Spinal cord (tissue), 9 donors: ENCODE measurements at regions not wholly inside any gene's neighbourhood (a gene's known extent, or its start where the extent isn't known, plus 50 kb on each side); places are given as distances from the start of the nearest gene placed in this dataset.
"Not testable (repeated sequence)": the region's sequence is repeated elsewhere in the genome, so short reads cannot be mapped to it uniquely, and the experiment has no call there.

Source experiments
- DNase-seq, 6 donors: peaks; one replicate each; pipeline versions ENCODE4 v3.0.0 to v3.0.0-alpha.2; 2013 to 2015; ENCODE audit warnings: low spot score in 6 of 6, low read depth in 4 of 6
- H3K27ac ChIP-seq: one replicate; pipeline ENCODE4 v1.5.1; 2013; ENCODE audit warnings: low read depth, low read length, control low read depth
- H3K27me3 ChIP-seq: one replicate; pipeline ENCODE4 v1.6.1; 2013; ENCODE audit warnings: low read length; ENCODE audit not compliant: control insufficient read depth, insufficient read depth
- H3K36me3 ChIP-seq: one replicate; pipeline ENCODE4 v1.6.1; 2013; ENCODE audit warnings: low read length; ENCODE audit not compliant: control insufficient read depth, insufficient read depth
- H3K4me1 ChIP-seq: one replicate; pipeline ENCODE4 v1.6.1; 2013; ENCODE audit warnings: low read length; ENCODE audit not compliant: control insufficient read depth, insufficient read depth
- H3K4me3 ChIP-seq: one replicate; pipeline ENCODE4 v1.5.1; 2013; ENCODE audit warnings: low read depth, low read length, control low read depth
- H3K9me3 ChIP-seq: one replicate; pipeline ENCODE4 v1.6.1; 2013; ENCODE audit warnings: low read length; ENCODE audit not compliant: control insufficient read depth, insufficient read depth
- WGBS: methylation state at CpG from one replicate; pipeline ENCODE4 v1.1.5; 2013; ENCODE audit warnings: missing lambda C conversion rate; ENCODE audit not compliant: insufficient coverage; 5-methylcytosine and 5-hydroxymethylcytosine counted together
- donor health status: healthy.

DNA sequence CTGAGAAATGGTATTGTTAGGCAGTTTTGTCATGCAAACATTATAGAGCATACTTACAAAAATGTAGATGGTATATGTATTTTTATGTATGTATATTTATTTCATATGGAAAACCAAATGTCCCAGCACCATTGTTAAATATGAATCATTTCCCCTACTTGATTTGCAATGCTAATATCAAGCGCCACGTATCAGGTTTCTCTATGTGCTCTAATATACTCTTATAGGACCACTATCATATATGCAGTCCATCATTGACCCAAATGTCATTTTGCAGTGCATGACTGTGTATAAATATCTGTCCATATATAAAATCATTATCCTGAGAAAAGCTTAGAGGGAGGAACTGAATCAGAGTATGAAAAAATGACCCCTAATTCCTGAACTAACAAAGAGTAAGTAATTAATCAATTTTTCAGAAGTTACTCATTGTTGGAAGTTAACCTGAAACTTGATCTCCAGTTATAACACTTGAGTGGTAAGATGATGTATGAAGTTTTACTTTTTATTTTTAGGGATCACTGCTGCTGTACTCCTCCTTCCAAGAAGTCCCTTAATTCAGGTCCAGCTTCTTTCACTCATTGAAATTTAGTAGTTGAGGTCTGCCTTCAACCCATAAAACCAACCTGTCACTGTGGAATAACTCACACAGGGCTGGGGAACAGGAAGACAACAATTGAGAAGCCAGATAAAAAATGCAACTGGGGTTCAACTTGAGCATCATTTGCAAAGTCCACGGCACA is 134.8 kb upstream of the LDB2 start:
- no peaks in the 10 kb centered on the region for H3K36me3 ChIP-seq
- H3K4me3 ChIP-seq = no peak overlapping the region
- no peak overlapping the region for H3K27ac ChIP-seq
- H3K9me3 ChIP-seq = no peaks in the 10 kb centered on the region
- no peaks in the 10 kb centered on the region for H3K27me3 ChIP-seq
- WGBS = 54% methylated on average over 1 of the region's 3 CpGs
- no peak for DNase-seq
- H3K4me1 ChIP-seq = no peaks in the 10 kb centered on the region

DNA sequence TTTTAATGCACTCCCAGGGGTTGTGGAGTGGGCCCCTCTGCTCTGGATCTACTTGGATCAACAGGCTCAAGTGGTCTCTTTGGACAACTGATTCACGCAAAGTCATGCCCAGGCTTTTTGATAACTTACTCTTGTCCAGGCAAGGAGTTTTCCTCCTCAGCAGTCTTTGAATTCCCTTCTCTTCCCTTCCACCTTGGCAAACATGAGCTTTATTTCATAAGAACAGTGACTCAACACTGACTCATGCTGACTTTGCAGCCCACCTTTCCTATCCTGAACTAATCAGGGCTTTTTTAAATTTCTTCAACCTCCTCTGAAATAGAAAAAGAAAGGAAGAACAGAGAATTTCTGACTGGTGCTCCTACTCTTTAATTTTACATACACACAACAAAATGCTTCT is 132.1 kb upstream of the LDB2 start:
- H3K27me3 ChIP-seq = no peaks in the 10 kb centered on the region
- DNase-seq = no peak
- H3K36me3 ChIP-seq = no peaks in the 10 kb centered on the region
- H3K9me3 ChIP-seq = no peaks in the 10 kb centered on the region
- H3K4me3 ChIP-seq = no peak overlapping the region
- 100% methylated on average over 1 of the region's 1 CpG for WGBS
- H3K4me1 ChIP-seq = no peaks in the 10 kb centered on the region
- no peak overlapping the region for H3K27ac ChIP-seq

DNA sequence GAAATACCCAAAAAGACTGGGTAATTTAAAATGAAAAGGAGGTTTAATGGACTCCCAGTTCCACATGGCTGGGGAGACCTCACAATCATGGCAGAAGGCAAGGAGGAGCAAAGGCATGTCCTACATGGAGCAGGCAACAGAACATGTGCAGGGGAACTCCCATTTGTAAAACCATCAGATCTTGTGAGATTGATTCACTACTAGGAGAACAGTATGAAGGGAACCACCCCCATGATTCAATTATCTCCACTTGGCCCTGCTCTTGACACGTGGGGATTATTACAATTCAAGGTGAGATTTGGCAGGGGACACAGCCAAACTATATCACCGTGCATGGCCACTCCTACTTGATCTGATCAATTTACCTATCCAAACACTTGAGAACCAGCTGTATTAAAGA is 131.5 kb upstream of the LDB2 start:
- no CpG with 5 or more reads among the region's 2 CpGs for WGBS
- no peak for DNase-seq
- Histone ChIP-seq H3K4me3 (no peak overlapping the region), H3K27ac (no peak overlapping the region), H3K36me3 (no peaks in the 10 kb centered on the region), H3K4me1 (no peaks in the 10 kb centered on the region), H3K27me3 (no peaks in the 10 kb centered on the region), H3K9me3 (no peaks in the 10 kb centered on the region)

DNA sequence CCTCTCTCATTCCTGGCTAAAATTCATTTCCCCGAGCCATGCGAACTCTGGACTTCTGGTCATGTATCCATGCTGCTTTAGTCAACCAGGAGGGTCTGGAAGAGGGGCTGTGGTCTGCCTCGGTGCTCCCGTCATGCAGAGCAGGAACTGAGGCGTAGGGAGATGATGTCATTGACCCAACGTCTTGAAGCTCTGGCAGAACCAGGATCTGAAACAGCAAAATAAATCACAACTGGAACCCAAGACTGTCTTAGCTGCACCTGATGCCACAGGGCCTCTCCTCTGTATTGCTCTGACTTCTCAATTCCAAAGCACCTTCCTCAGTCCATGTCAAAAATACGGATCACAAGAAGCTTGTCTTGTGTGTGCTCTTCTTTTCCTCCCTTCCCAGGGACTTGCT is 131.0 kb upstream of the LDB2 start:
- Histone ChIP-seq H3K4me1 (no peaks in the 10 kb centered on the region), H3K9me3 (no peaks in the 10 kb centered on the region), H3K4me3 (no peak overlapping the region), H3K36me3 (no peaks in the 10 kb centered on the region), H3K27me3 (no peaks in the 10 kb centered on the region), H3K27ac (no peak overlapping the region)
- no peak for DNase-seq
- WGBS = 85% methylated on average over 6 of the region's 7 CpGs

DNA sequence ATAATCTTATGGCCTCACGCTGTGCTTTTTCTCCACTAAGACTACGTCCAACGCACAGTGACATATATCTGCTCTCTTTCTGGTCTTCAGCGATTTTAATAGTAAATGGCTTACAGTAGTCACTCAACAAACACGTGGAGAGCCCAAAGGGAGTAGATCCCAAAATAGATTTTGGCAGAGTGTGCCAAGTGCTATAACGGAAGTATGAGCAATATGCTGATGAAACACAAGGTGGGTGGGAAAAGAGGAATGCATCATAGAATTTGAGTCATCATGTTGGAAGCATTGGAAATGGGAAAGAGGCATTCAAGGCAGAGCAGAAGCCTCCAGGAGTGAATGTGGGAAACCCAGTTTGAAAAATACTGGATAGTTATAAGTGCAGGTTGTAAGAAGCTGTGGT is 129.1 kb upstream of the LDB2 start:
- DNase-seq = no peak
- H3K36me3 ChIP-seq = no peaks in the 10 kb centered on the region
- no peak overlapping the region for H3K27ac ChIP-seq
- no peaks in the 10 kb centered on the region for H3K9me3 ChIP-seq
- H3K4me3 ChIP-seq = no peak overlapping the region
- WGBS = 94% methylated on average over 6 of the region's 6 CpGs
- H3K4me1 ChIP-seq = no peaks in the 10 kb centered on the region
- no peaks in the 10 kb centered on the region for H3K27me3 ChIP-seq

DNA sequence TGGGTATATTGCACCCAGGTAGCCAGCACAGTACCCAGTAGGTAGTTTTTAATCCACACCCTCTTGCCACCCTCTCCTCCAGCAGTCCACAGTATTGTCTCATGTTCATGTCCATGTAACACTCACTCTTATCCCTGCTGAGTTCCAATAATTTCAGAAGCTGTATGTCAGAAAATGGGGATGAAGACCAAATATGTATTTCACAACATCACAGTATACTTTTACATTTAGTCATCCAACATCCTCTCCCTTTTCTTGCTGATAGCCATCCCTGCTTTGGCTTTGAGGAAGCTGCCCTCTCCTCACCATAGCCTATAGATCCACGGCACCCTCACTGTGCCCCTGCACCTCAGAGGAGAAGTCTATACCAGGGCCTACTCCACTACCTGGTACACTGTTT is 126.0 kb upstream of the LDB2 start:
- Histone ChIP-seq H3K9me3 (no peaks in the 10 kb centered on the region), H3K4me3 (no peak overlapping the region), H3K36me3 (no peaks in the 10 kb centered on the region), H3K27me3 (no peaks in the 10 kb centered on the region), H3K27ac (no peak overlapping the region), H3K4me1 (no peaks in the 10 kb centered on the region)
- no peak for DNase-seq
- 92% methylated on average over 1 of the region's 1 CpG for WGBS

DNA sequence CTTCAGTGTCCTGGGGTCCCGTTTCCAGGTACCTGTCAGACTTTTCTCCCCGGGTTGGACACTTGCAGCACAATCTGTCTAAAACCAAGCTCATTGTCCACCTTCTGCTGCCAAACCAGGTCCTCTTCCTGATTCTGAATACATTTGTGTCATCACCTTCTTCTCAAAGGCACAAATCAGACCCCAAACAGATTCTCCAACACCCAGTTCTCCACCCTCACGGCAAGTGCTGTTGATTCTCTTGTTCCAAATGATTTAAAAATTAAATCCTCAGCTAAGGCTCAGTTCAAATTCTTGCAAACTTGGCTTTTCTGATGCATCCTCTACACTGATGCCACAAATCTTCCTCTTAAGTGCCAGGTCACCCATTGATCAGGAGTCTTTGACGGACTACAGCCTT is 122.5 kb upstream of the LDB2 start:
- 90% methylated on average over 4 of the region's 4 CpGs for WGBS
- DNase-seq = peak in 1 of 6 donors; percentile 39
- Histone ChIP-seq H3K4me1 (no peaks in the 10 kb centered on the region), H3K36me3 (no peaks in the 10 kb centered on the region), H3K9me3 (no peaks in the 10 kb centered on the region), H3K27me3 (no peaks in the 10 kb centered on the region), H3K27ac (no peak overlapping the region), H3K4me3 (no peak overlapping the region)

DNA sequence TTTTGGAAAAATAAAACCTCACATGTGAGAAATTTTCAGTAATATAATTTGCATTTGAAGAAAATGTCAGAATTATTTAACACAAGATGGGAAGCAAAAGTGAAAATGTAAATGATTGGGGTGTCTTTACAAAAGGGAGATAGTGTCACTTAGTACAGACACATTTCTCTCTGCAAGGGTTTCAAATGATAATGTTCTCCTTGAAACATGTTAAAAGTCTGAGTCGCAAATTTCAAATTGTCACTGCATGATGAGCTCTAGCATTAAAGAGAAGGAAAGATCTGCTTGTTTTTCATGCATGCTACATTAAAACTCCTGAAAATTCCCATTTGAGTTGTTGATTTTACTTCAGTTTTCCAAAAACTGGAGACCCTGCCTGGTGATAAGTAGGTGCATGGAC is 122.0 kb upstream of the LDB2 start:
- Histone ChIP-seq H3K4me1 (no peaks in the 10 kb centered on the region), H3K4me3 (no peak overlapping the region), H3K36me3 (no peaks in the 10 kb centered on the region), H3K27ac (no peak overlapping the region), H3K9me3 (no peaks in the 10 kb centered on the region), H3K27me3 (no peaks in the 10 kb centered on the region)
- WGBS = no CpG with 5 or more reads among the region's 1 CpG
- DNase-seq = peak in 1 of 6 donors; percentile 54

DNA sequence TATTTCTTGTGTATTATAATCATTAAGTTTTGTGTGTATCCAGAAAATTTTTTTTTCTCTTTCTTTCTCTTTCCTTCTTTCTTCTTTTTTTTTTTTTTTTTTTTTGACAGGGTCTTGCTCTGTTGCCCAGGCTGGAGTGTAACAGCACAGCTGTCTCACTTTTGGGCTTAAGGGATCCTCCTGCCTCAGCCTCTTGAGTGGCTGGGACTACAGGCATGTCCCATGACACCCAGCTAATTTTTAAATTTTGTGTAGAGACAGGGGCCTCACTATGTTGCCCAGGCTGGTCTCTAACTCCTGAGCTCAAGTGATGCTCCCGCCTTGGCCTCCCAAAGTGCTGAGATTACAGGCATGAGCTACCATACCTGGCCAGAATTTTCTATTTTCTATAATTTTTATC is 120.2 kb upstream of the LDB2 start:
- H3K4me3 ChIP-seq, H3K27ac ChIP-seq, H3K27me3 ChIP-seq, DNase-seq, H3K36me3 ChIP-seq, H3K4me1 ChIP-seq, H3K9me3 ChIP-seq: not testable (repeated sequence)
- 100% methylated on average over 1 of the region's 1 CpG for WGBS

DNA sequence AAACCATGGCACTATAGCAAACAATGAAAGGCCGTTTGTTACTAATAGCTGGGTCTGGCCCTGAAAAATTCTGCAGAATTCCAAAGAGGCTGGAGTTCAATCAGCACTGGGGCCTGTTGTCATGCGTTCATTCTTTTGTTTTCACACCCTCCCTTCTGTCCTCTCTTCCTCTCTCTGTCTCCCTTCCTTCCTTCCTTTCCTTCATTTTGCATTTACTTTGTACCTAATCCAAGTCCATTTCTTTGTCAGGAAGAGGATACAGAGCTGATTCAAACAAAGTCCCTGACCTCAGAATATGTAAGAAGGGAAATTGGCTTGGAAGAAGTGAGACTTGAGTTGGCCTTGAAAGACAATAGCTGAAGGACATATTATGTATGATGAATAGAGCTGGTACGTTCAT is 119.6 kb upstream of the LDB2 start:
- Histone ChIP-seq H3K27ac (no peak overlapping the region), H3K9me3 (no peaks in the 10 kb centered on the region), H3K4me1 (no peaks in the 10 kb centered on the region), H3K27me3 (no peaks in the 10 kb centered on the region), H3K4me3 (no peak overlapping the region), H3K36me3 (no peaks in the 10 kb centered on the region)
- WGBS = 37% methylated on average over 2 of the region's 3 CpGs
- DNase-seq = no peak
